Activated T-helper 17 cell treated with anti-CD3 and anti-CD28 coated beads, Interleukin-2, amount 50 U/mL, for 72 hours (primary cell): ENCODE measurements at regions not wholly inside any gene's neighbourhood (a gene's known extent, or its start where the extent isn't known, plus 50 kb on each side); places are given as distances from the start of the nearest gene placed in this dataset.

Experiments
- ATAC-seq: fragments of 150-1000 bp; cut with Tn5 transposase; replicated peaks from 2 replicates; pipeline ENCODE4 v1.10.0; 2021; ENCODE audit warnings: mild to moderate bottlenecking, moderate library complexity
- H3K27ac Mint-ChIP-seq: one replicate; pipeline ENCODE4 v1.8.0; 2022; ENCODE audit warnings: mixed read lengths
- H3K27me3 Mint-ChIP-seq: one replicate; pipeline ENCODE4 v1.8.0; 2022; ENCODE audit warnings: mixed read lengths
- H3K36me3 Mint-ChIP-seq: one replicate; pipeline ENCODE4 v1.8.0; 2022; ENCODE audit warnings: low read depth, mild to moderate bottlenecking, mixed read lengths
- H3K4me1 Mint-ChIP-seq: one replicate; pipeline ENCODE4 v1.8.0; 2022; ENCODE audit warnings: mixed read lengths
- H3K4me3 Mint-ChIP-seq: one replicate; pipeline ENCODE4 v1.8.0; 2022; ENCODE audit warnings: mild to moderate bottlenecking, mixed read lengths
- H3K9me3 Mint-ChIP-seq: one replicate; pipeline ENCODE4 v1.8.0; 2022; ENCODE audit warnings: mixed read lengths

GRCh38 chr22:48523091-48523490 lies 1304.6 kb downstream of the BRD1 start:
- Mint-ChIP-seq H3K36me3 (no peaks in the 10 kb centered on the region), H3K4me1 (no peaks in the 10 kb centered on the region), H3K9me3 (no peaks in the 10 kb centered on the region), H3K27me3 (no peaks in the 10 kb centered on the region), H3K4me3 (no peak overlapping the region), H3K27ac (no peak overlapping the region)
- ATAC-seq = no peak

GRCh38 chr22:48522271-48522670 lies 1305.4 kb downstream of the BRD1 start:
- Mint-ChIP-seq H3K36me3 (no peaks in the 10 kb centered on the region), H3K9me3 (no peaks in the 10 kb centered on the region), H3K4me1 (no peaks in the 10 kb centered on the region), H3K27ac (no peak overlapping the region), H3K4me3 (no peak overlapping the region), H3K27me3 (no peaks in the 10 kb centered on the region)
- ATAC-seq = no peak

DNA sequence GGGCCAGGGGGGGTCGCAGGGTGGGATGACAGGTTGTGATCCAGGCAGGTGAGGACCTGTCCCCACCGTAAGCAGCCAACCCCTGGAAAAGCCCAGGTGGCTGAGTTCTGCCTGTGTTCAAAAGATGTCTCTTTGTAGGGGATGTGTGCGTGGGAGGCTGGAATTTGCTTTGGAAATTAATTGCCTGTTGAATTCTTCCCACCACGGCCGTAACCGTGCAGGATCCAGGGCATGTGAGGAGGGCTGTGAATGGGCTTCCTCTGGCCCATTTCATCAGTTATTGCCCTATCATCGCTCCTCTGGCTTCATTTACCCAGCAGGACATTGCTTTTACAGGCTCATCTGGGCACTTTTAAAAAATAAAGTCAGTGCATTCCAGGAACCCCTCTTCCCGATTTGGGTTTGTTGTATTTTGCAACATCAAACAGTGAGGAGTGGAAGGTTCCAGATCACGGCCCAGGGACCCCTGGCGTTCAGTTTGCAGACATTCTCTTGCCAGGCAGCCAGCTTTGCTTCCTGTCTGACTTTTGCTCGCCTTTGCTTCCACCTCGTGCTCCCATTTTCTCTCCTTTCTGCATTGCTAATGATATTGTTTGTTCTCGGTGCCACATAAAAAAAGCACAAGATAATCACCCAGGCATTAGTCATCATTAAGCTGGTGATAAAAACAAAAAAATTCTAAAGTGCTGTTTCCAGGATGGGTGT lies 1306.6 kb downstream of the BRD1 start:
- no peaks in the 10 kb centered on the region for H3K9me3 Mint-ChIP-seq
- no peak for ATAC-seq
- no peak overlapping the region for H3K27ac Mint-ChIP-seq
- no peaks in the 10 kb centered on the region for H3K36me3 Mint-ChIP-seq
- H3K4me3 Mint-ChIP-seq = no peak overlapping the region
- H3K4me1 Mint-ChIP-seq = no peaks in the 10 kb centered on the region
- no peaks in the 10 kb centered on the region for H3K27me3 Mint-ChIP-seq

DNA sequence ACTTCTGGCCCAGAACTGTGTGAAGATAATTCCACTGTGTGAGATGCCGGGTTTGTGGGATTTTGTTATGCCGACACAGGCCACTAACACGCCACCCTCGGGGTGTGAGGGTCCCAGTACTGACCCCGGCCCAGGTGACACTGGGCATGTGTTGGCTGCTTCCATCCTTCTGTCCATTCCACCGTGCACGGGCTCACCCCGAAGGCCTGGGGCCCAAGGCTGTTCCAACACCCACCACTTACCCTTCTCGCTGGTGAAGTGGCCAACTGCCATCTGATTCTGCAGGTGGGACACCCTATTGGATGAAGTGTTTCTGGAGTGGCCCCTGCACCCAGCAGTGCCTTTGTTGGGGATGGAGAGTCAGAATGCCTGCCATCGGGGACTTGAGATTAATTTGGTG lies 1307.5 kb downstream of the BRD1 start:
- Mint-ChIP-seq H3K36me3 (no peaks in the 10 kb centered on the region), H3K27me3 (no peaks in the 10 kb centered on the region), H3K4me3 (no peak overlapping the region), H3K9me3 (no peaks in the 10 kb centered on the region), H3K4me1 (no peaks in the 10 kb centered on the region), H3K27ac (no peak overlapping the region)
- no peak for ATAC-seq

GRCh38 chr22:48517039-48518030 lies 1310.3 kb downstream of the BRD1 start:
- no peaks in the 10 kb centered on the region for H3K9me3 Mint-ChIP-seq
- H3K36me3 Mint-ChIP-seq = no peaks in the 10 kb centered on the region
- no peak overlapping the region for H3K4me3 Mint-ChIP-seq
- H3K4me1 Mint-ChIP-seq = no peaks in the 10 kb centered on the region
- no peaks in the 10 kb centered on the region for H3K27me3 Mint-ChIP-seq
- no peak overlapping the region for H3K27ac Mint-ChIP-seq
- ATAC-seq = no peak

DNA sequence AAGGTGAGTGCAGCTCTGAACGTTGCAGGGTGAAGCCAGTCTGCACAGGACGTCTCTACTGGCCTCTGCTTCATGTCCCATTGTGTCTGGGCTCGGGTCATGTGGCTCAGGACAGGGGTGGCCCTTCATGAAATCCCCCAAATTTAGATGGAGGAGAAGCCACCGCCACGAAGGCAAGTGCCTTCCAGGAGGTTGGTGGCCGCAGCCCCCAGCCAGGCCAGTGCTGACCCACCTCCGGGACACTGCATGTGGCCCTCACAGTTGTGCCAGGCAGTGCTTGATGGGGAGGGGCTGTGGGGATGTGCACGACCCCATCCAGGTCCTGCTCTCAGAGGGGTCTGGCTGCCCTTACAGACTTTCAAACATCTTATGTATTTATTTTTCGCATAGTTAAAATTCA lies 1311.1 kb downstream of the BRD1 start:
- no peak overlapping the region for H3K4me3 Mint-ChIP-seq
- no peaks in the 10 kb centered on the region for H3K36me3 Mint-ChIP-seq
- no peak for ATAC-seq
- H3K4me1 Mint-ChIP-seq = no peaks in the 10 kb centered on the region
- no peak overlapping the region for H3K27ac Mint-ChIP-seq
- H3K9me3 Mint-ChIP-seq = no peaks in the 10 kb centered on the region
- no peaks in the 10 kb centered on the region for H3K27me3 Mint-ChIP-seq

DNA sequence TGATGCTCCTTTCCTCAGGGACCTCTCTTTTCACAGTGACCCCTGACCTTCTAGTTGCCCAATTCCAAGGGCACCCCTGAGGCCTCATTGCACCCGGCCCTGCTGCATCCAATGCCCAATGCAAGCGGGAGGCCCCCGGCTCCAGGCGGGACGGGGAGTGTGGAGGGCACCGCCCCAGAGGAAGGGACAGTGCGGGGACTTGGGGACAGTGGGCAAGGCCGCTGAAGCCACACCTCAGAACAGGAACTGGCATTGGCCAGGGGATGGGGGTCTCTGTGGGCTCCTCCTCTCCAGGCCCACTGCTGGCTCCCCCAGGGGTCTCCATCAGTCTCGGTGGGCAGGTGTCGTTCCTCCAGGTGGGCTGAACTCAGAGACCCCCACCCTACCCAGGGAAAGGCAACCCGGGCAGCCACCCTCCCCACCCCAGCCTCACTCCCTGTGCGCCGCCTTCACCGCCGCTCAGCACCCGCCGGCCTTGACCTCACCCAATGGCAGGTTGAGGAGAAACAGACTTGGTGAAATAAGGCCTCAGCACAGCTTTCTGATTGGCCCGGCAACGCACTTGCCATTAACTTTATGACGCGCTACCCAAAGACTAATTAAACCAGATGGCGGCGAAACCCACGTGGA lies 1312.0 kb downstream of the BRD1 start:
- H3K27me3 Mint-ChIP-seq = no peaks in the 10 kb centered on the region
- no peak for ATAC-seq
- H3K4me3 Mint-ChIP-seq = no peak overlapping the region
- H3K4me1 Mint-ChIP-seq = no peaks in the 10 kb centered on the region
- no peaks in the 10 kb centered on the region for H3K36me3 Mint-ChIP-seq
- H3K9me3 Mint-ChIP-seq = no peaks in the 10 kb centered on the region
- H3K27ac Mint-ChIP-seq = no peak overlapping the region

DNA sequence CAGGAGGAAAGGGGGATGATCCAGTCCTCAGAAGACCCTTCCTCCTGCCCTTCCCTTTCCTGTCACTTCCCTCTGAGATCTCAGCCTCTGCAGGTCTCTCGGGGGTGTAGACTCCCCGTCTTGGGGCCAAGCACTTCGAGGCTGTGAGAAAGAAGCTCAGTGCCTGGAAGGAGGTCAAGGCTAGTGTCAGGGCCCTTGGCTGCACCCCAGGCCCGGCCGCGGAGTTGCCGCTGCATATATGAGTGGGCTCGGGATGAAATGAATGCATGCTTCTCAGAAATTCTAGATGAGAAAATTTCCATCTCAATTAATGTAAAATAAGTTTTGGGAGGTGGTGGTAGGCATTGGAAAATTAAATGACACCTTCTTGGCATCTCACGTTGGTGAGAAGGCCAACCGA lies 1313.7 kb downstream of the BRD1 start:
- Mint-ChIP-seq H3K4me3 (no peak overlapping the region), H3K36me3 (no peaks in the 10 kb centered on the region), H3K9me3 (no peaks in the 10 kb centered on the region), H3K27me3 (no peaks in the 10 kb centered on the region), H3K27ac (no peak overlapping the region), H3K4me1 (no peaks in the 10 kb centered on the region)
- ATAC-seq = no peak

DNA sequence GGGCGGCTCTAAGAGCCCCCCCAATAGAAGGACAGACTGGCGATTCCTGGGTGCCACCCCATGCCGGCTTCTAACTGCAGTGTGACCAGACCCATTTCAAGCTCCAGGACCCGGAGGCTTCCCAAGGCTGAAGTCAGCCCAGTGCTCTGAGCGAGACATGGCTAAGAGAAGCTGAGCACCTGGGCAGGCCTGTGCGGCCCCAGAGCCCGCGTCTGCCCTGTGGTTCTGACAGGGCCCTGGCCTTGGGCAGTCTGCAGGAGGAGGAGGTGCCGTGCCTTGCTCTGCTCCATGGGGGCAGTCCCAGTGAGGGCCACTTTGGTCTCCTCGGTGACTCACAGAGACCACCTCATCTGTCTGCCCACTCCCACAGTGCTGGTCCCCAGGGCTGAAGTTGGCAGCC lies 1314.2 kb downstream of the BRD1 start:
- Mint-ChIP-seq H3K27ac (no peak overlapping the region), H3K4me3 (no peak overlapping the region), H3K4me1 (no peaks in the 10 kb centered on the region), H3K27me3 (no peaks in the 10 kb centered on the region), H3K36me3 (no peaks in the 10 kb centered on the region), H3K9me3 (no peaks in the 10 kb centered on the region)
- no peak for ATAC-seq

GRCh38 chr22:48511781-48512327 lies 1315.8 kb downstream of the BRD1 start:
- Mint-ChIP-seq H3K4me3 (no peak overlapping the region), H3K36me3 (no peaks in the 10 kb centered on the region), H3K9me3 (no peaks in the 10 kb centered on the region), H3K4me1 (no peaks in the 10 kb centered on the region), H3K27ac (no peak overlapping the region), H3K27me3 (no peaks in the 10 kb centered on the region)
- ATAC-seq = no peak

DNA sequence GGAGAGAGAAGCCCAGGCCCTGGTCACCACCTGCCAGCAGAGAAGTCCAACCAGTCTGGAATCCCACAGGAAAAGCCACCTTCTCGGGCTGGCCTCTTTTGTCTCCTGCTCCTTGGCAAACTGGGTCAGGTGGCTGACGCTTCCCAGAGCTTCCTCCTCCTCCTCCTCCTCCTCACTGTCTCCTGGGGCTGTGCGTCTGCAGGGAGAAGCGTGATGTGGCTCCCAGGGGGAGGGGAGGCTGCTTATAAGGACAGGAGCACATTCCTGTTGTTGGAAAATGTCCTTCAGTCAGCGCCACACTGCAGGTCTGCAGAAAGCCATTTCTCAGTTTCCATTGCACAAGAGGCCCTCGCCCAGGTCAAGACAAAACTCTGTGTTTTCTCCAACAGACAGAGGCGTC lies 1316.5 kb downstream of the BRD1 start:
- Mint-ChIP-seq H3K4me1 (no peaks in the 10 kb centered on the region), H3K4me3 (no peak overlapping the region), H3K9me3 (no peaks in the 10 kb centered on the region), H3K27ac (no peak overlapping the region), H3K36me3 (no peaks in the 10 kb centered on the region), H3K27me3 (no peaks in the 10 kb centered on the region)
- ATAC-seq = no peak

GRCh38 chr22:48510599-48510998 lies 1317.1 kb downstream of the BRD1 start:
- Mint-ChIP-seq H3K4me3 (no peak overlapping the region), H3K27ac (no peak overlapping the region), H3K9me3 (no peaks in the 10 kb centered on the region), H3K36me3 (no peaks in the 10 kb centered on the region), H3K4me1 (no peaks in the 10 kb centered on the region), H3K27me3 (no peaks in the 10 kb centered on the region)
- ATAC-seq = no peak

GRCh38 chr22:48507595-48508350 lies 1319.9 kb downstream of the BRD1 start:
- H3K4me3 Mint-ChIP-seq = no peak overlapping the region
- no peaks in the 10 kb centered on the region for H3K4me1 Mint-ChIP-seq
- no peak overlapping the region for H3K27ac Mint-ChIP-seq
- H3K9me3 Mint-ChIP-seq = no peaks in the 10 kb centered on the region
- H3K36me3 Mint-ChIP-seq = no peaks in the 10 kb centered on the region
- H3K27me3 Mint-ChIP-seq = no peaks in the 10 kb centered on the region
- no peak for ATAC-seq

DNA sequence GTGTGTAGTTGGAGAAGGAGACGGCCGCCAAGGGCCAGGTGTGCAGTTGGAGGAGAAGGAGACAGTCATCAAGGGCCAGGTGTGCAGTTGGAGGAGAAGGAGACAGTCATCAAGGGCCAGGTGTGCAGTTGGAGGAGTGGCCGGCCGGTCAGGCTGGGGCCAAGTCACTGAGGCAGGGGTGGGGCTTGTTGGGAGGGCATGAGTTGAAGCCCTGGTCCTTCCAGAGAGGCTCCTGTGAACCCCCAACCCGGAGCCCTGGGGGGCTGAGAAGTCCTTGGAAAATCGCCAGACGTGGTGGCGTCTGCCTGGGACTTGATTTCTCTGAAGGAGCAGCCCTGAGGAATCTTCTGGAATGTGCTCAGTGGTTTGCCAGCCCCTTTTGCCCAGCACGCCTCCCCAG lies 1320.5 kb downstream of the BRD1 start:
- ATAC-seq = no peak
- H3K9me3 Mint-ChIP-seq = no peaks in the 10 kb centered on the region

More for the DNA sequence above, 1320.5 kb downstream of the BRD1 start:
- H3K36me3 Mint-ChIP-seq = no peaks in the 10 kb centered on the region
- H3K27ac Mint-ChIP-seq = no peak overlapping the region
- H3K4me3 Mint-ChIP-seq = no peak overlapping the region
- no peaks in the 10 kb centered on the region for H3K4me1 Mint-ChIP-seq
- H3K27me3 Mint-ChIP-seq = no peaks in the 10 kb centered on the region
